HCT116 (cell line): ENCODE measurements at regions not wholly inside any gene's neighbourhood (a gene's known extent, or its start where the extent isn't known, plus 50 kb on each side); places are given as distances from the start of the nearest gene placed in this dataset.

Experiments
- ATAC-seq: fragments of 200-7000 bp; cut with Tn5 transposase; 2 replicates; pipeline ENCODE4 v1.9.1; 2020; ENCODE audit warnings: mild to moderate bottlenecking, moderate library complexity
- BruUV-seq: library from RNA; stranded (reverse); fragments of 400-500 nt; replicated peaks from 2 replicates; lab custom pipeline; 2021; lab: Mats Ljungman, UMichigan
- CTCF ChIA-PET: fragments of 300-600 bp; sonication (Branson Sonifier 250); formaldehyde crosslinking; loops from one replicate; lab custom pipeline; 2021; ENCODE audit warnings: antibody characterized with exemption; lab: Charles Lee
- POLR2A ChIA-PET: fragments of 300-600, 350-600 bp; sonication (Branson Sonifier 250); formaldehyde crosslinking; loops from one replicate; lab custom pipeline; 2021; ENCODE audit warnings: antibody characterized with exemption; lab: Charles Lee
- RAD21 ChIA-PET, 2 experiments: fragments of 300-600 bp; sonication (Branson Sonifier 250); formaldehyde crosslinking; loops; one replicate each; lab custom pipeline; 2023; ENCODE audit warnings: low total read pairs in 2 of 2; ENCODE audit not compliant: uncharacterized antibody in 2 of 2, unreplicated experiment in 2 of 2, low non-redundant PET in 1 of 2; lab: Charles Lee
- DNase-seq: peaks from one replicate; pipeline ENCODE4 v3.0.0-alpha.2; 2010; ENCODE audit warnings: low read depth, low spot score
- H2AFZ ChIP-seq: fragments of 200-600 bp; shearing (Covaris generic), sonication (generic); 2 replicates; pipeline ENCODE4 v1.6.1; 2017; ENCODE audit warnings: low read depth, mixed run types, mixed read lengths, antibody characterized with exemption, low read length; ENCODE audit not compliant: poor library complexity, severe bottlenecking
- H3K27ac ChIP-seq: 2 replicates; pipeline ENCODE4 v1.5.1; 2012; ENCODE audit warnings: low read depth, low read length
- H3K27me3 ChIP-seq: fragments of 200-600 bp; sonication (generic); 2 replicates; pipeline ENCODE4 v1.6.1; 2016; ENCODE audit warnings: mixed run types, low read length, mixed read lengths; ENCODE audit not compliant: insufficient read depth
- H3K36me3 ChIP-seq, 2 experiments: fragments of 200-500 bp in 1 of 2; fragments of 200-600 bp in 1 of 2; sonication (Bioruptor generic) in 1 of 2; sonication (generic) in 1 of 2; 2 replicates each; pipeline versions ENCODE4 v1.5.1 to v1.6.1; 2014 to 2016; ENCODE audit warnings: low read length in 2 of 2, inconsistent platforms in 1 of 2, mixed read lengths in 1 of 2, mixed run types in 1 of 2; ENCODE audit not compliant: insufficient read depth in 2 of 2, control insufficient read depth in 1 of 2
- H3K4me1 ChIP-seq, 2 experiments: fragments of 200-600 bp in 1 of 2; sonication (generic) in 1 of 2; 2 replicates each; pipeline versions ENCODE4 v1.5.1 to v1.6.1; 2012 to 2017; ENCODE audit warnings: low read length in 2 of 2, inconsistent platforms in 1 of 2, mild to moderate bottlenecking in 1 of 2, mixed read lengths in 1 of 2, mixed run types in 1 of 2, moderate library complexity in 1 of 2; ENCODE audit not compliant: insufficient read depth in 2 of 2, control insufficient read depth in 1 of 2
- H3K4me2 ChIP-seq: fragments of 200-600 bp; sonication (generic); 2 replicates; pipeline ENCODE4 v1.6.1; 2017; ENCODE audit warnings: mixed run types, low read length, mixed read lengths
- H3K4me3 ChIP-seq, 2 experiments: fragments of 200-600 bp in 1 of 2; sonication (generic) in 1 of 2; replicated peaks in 1 of 2; 2 replicates each; pipeline ENCODE4 v1.5.1; 2011 to 2016; ENCODE audit warnings: low read length in 2 of 2, control low read depth in 1 of 2, low read depth in 1 of 2, mild to moderate bottlenecking in 1 of 2, mixed read lengths in 1 of 2, mixed run types in 1 of 2
- H3K79me2 ChIP-seq: fragments of 200-600 bp; sonication (generic); 2 replicates; pipeline ENCODE4 v1.6.1; 2017; ENCODE audit warnings: mild to moderate bottlenecking, mixed run types, low read length, moderate library complexity, mixed read lengths; ENCODE audit not compliant: insufficient read depth
- H3K9ac ChIP-seq: fragments of 200-600 bp; sonication (generic); 2 replicates; pipeline ENCODE4 v1.6.1; 2016; ENCODE audit warnings: low read length, mixed read lengths
- H3K9me2 ChIP-seq: fragments of 200-600 bp; sonication (generic), shearing (Covaris generic); 2 replicates; pipeline ENCODE4 v1.6.1; 2017; ENCODE audit warnings: mixed run types, mild to moderate bottlenecking, moderate library complexity; ENCODE audit not compliant: insufficient read depth
- H3K9me3 ChIP-seq, 2 experiments: fragments of 200-500 bp in 1 of 2; fragments of 200-600 bp in 1 of 2; sonication (Bioruptor generic) in 1 of 2; sonication (generic) in 1 of 2; 2 replicates each; pipeline ENCODE4 v1.6.1; 2014 to 2017; ENCODE audit warnings: low read length in 2 of 2, mixed read lengths in 2 of 2, inconsistent platforms in 1 of 2, low read depth in 1 of 2, mild to moderate bottlenecking in 1 of 2, mixed run types in 1 of 2, moderate library complexity in 1 of 2; ENCODE audit not compliant: control insufficient read depth in 1 of 2, insufficient read depth in 1 of 2
- H4K20me1 ChIP-seq: fragments of 200-600 bp; sonication (generic), shearing (Covaris generic); 2 replicates; pipeline ENCODE4 v1.6.1; 2017; ENCODE audit warnings: mixed run types, mild to moderate bottlenecking, moderate library complexity; ENCODE audit not compliant: insufficient read depth
- ATF3 ChIP-seq: IDR thresholded peaks from 2 replicates; pipeline ENCODE4 v1.6.1; 2012
- CBX3 ChIP-seq: IDR thresholded peaks from 2 replicates; pipeline ENCODE4 v1.6.1; 2012; ENCODE audit warnings: low read depth
- ELF1 ChIP-seq: IDR thresholded peaks from 2 replicates; pipeline ENCODE4 v1.6.1; 2012; ENCODE audit warnings: low read depth, borderline replicate concordance
- EZH2 ChIP-seq: fragments of 200-600 bp; sonication (generic); IDR thresholded peaks from 2 replicates; pipeline ENCODE4 v1.6.1; 2017; ENCODE audit warnings: antibody characterized with exemption, mixed run types
- EZH2phosphoT487 ChIP-seq: fragments of 200-600 bp; IDR thresholded peaks from 2 replicates; pipeline ENCODE4 v1.6.1; 2018; ENCODE audit warnings: antibody characterized with exemption, borderline replicate concordance
- FOSL1 ChIP-seq: IDR thresholded peaks from 2 replicates; pipeline ENCODE4 v1.6.1; 2012; ENCODE audit warnings: low read depth
- POLR2A ChIP-seq: IDR thresholded peaks from 2 replicates; pipeline ENCODE4 v1.7.0; 2011; ENCODE audit warnings: borderline replicate concordance; ENCODE audit not compliant: insufficient read depth, insufficient read length; ENCODE audit errors: extremely low read depth
- REST ChIP-seq: IDR thresholded peaks from 2 replicates; pipeline ENCODE4 v1.6.1; 2012; ENCODE audit warnings: low read depth
- SIN3A ChIP-seq: IDR thresholded peaks from 2 replicates; pipeline ENCODE4 v1.6.1; 2012; ENCODE audit warnings: low read depth
- SP1 ChIP-seq: IDR thresholded peaks from 2 replicates; pipeline ENCODE4 v1.6.1; 2012; ENCODE audit warnings: low read depth
- SRF ChIP-seq: IDR thresholded peaks from 2 replicates; pipeline ENCODE4 v1.6.1; 2012; ENCODE audit warnings: low read depth
- TCF7L2 ChIP-seq: IDR thresholded peaks from 2 replicates; pipeline ENCODE4 v1.7.0; 2011; ENCODE audit warnings: borderline replicate concordance, inconsistent platforms; ENCODE audit not compliant: insufficient read depth, insufficient read length; ENCODE audit errors: extremely low read depth
- YY1 ChIP-seq: IDR thresholded peaks from 2 replicates; pipeline ENCODE4 v1.6.1; 2011; ENCODE audit warnings: low read length, low read depth, moderate library complexity, mild to moderate bottlenecking; ENCODE audit not compliant: insufficient replicate concordance; ENCODE audit errors: extremely low read depth
- ZFX ChIP-seq: fragments of 450-650 bp; IDR thresholded peaks from 2 replicates; pipeline ENCODE4 v1.6.1; 2017
- intact Hi-C: fragments of 100-400 bp; cut with micrococcal nuclease; formaldehyde crosslinking; loops from 2 replicates; pipeline ENCODE4 v1.10.0; 2022
- TF ChIP-seq, protein P1 (sequence below), 3 experiments: fragments of 200-600 bp in 1 of 3; sonication (generic) in 1 of 3; IDR thresholded peaks in 2 of 3; conservative IDR thresholded peaks in 1 of 3; 2 replicates each; pipeline ENCODE4 v1.5.1; 2012 to 2017; ENCODE audit warnings: low read depth in 2 of 3, low read length in 2 of 3, antibody characterized with exemption in 1 of 3, borderline replicate concordance in 1 of 3, control low read depth in 1 of 3, mild to moderate bottlenecking in 1 of 3, mixed read lengths in 1 of 3, mixed run types in 1 of 3, moderate library complexity in 1 of 3; ENCODE audit not compliant: insufficient read depth in 1 of 3
- TF ChIP-seq, protein P2 (sequence below): IDR thresholded peaks from 2 replicates; pipeline ENCODE4 v1.6.1; 2012

DNA sequence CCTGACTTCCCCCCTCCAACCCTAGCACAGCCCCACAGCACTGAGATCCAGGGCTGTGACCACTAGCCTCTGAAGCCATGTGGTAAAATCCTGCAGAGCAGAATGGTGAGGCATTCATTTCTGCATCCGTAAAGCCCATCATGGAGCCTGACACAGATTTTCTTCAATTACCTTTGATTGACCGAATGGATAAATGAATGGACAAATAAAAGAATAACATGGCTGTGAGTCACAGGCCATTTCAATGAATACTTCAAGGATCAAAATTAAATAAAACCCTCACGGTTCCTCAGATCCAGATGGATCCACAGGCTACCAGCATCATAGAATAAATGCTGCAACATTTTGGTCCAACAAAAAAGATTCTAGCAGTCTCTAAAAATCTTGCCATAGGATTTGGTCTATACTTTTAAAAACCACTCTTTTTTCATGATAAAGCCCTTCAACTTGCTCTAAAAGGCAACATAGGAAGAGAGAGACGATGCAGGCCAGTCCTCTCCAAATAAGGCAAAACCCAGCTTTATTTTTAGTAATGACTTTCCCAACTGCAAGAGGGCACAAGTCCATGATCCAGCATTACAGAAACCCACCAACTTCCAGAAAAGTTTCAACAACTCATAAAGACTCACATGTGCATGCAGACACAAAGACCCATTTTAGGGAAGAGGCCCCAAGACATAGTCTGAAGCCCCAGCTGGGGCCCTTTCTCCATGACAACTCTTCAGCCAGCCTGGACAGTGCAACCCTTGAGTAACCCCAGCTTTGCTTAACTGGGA is 52.4 kb upstream of the MRPS22 start:
- H3K27me3 ChIP-seq = no peaks in the 10 kb centered on the region
- H3K9me3 ChIP-seq = no peaks in the 10 kb centered on the region
- no peak overlapping the region for H3K9ac ChIP-seq
- ATAC-seq = no peak
- peaks cover 38 to 68% of the 10 kb centered on the region in 2 experiments for H3K4me1 ChIP-seq
- no peak overlapping the region for H3K4me3 ChIP-seq
- no peaks in the 10 kb centered on the region; a peak in 1 of 4 replicates for H3K36me3 ChIP-seq
- no peaks in the 10 kb centered on the region for H3K9me2 ChIP-seq
- RAD21 ChIA-PET = no interaction called here
- H2AFZ ChIP-seq = no peak overlapping the region
- no peak overlapping the region for H3K4me2 ChIP-seq
- intact Hi-C loops = no loop called here
- CTCF ChIA-PET = no interaction called here
- H4K20me1 ChIP-seq = no peaks in the 10 kb centered on the region
- POLR2A ChIA-PET = interaction anchor here (0.7 kb wide), 1 partner anchor 9 kb away, joined by 3 read pairs; no protein-coding TSS in a partner anchor
- no TSS peak for BruUV-seq
- H3K79me2 ChIP-seq = no peaks in the 10 kb centered on the region
- TF ChIP-seq ZFX (no peak), SIN3A (no peak), ATF3 (no peak), CBX3 (no peak), EZH2phosphoT487 (no peak), SP1 (no peak), EZH2 (no peak), FOSL1 (no peak), POLR2A (no peak), ELF1 (no peak), REST (no peak), TCF7L2 (no peak), SRF (no peak), YY1 (no peak)
- TF ChIP-seq, protein P1, sequence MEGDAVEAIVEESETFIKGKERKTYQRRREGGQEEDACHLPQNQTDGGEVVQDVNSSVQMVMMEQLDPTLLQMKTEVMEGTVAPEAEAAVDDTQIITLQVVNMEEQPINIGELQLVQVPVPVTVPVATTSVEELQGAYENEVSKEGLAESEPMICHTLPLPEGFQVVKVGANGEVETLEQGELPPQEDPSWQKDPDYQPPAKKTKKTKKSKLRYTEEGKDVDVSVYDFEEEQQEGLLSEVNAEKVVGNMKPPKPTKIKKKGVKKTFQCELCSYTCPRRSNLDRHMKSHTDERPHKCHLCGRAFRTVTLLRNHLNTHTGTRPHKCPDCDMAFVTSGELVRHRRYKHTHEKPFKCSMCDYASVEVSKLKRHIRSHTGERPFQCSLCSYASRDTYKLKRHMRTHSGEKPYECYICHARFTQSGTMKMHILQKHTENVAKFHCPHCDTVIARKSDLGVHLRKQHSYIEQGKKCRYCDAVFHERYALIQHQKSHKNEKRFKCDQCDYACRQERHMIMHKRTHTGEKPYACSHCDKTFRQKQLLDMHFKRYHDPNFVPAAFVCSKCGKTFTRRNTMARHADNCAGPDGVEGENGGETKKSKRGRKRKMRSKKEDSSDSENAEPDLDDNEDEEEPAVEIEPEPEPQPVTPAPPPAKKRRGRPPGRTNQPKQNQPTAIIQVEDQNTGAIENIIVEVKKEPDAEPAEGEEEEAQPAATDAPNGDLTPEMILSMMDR (IDR thresholded peaks at IDR 0.05 in 2 of 3, conservative IDR thresholded peaks at IDR 0.05 in 1 of 3; ENCODE audit: borderline replicate concordance in 1 of 3, insufficient read depth in 1 of 3, low read depth in 2 of 3, low read length in 2 of 3) = no peak
- TF ChIP-seq, protein P2, sequence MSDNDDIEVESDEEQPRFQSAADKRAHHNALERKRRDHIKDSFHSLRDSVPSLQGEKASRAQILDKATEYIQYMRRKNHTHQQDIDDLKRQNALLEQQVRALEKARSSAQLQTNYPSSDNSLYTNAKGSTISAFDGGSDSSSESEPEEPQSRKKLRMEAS = no peak
- DNase-seq = no peak
- no peak overlapping the region; the same call in 1 of the 2 replicates for H3K27ac ChIP-seq
